PC-9 (cell line): ENCODE measurements at regions not wholly inside any gene's neighbourhood (a gene's known extent, or its start where the extent isn't known, plus 50 kb on each side); places are given as distances from the start of the nearest gene placed in this dataset.
"Not testable (repeated sequence)": the region's sequence is repeated elsewhere in the genome, so short reads cannot be mapped to it uniquely, and the experiment has no call there.

Experiments
- BruUV-seq: library from RNA; stranded (reverse); fragments of 400-500 nt; replicated peaks from 2 replicates; lab custom pipeline; 2021; lab: Mats Ljungman, UMichigan
- CTCF ChIA-PET: fragments of 300-600 bp; sonication (Branson Sonifier 250); formaldehyde crosslinking; loops from one replicate; lab custom pipeline; 2022; ENCODE audit warnings: antibody characterized with exemption; lab: Charles Lee
- POLR2A ChIA-PET: fragments of 300-600 bp; sonication (Branson Sonifier 250); formaldehyde crosslinking; loops from one replicate; lab custom pipeline; 2022; ENCODE audit warnings: antibody characterized with exemption; ENCODE audit not compliant: unreplicated experiment; lab: Charles Lee
- DNase-seq, 2 experiments: peaks; one replicate each; pipeline versions ENCODE4 v3.0.0 to v3.0.0-alpha.2; 2015 to 2022; ENCODE audit warnings: mixed read lengths in 1 of 2
- H2AFZ ChIP-seq: fragments of 200-600 bp; sonication (generic); 2 replicates; pipeline ENCODE4 v1.8.1; 2017; ENCODE audit warnings: antibody characterized with exemption
- H3F3A ChIP-seq: fragments of 200-600 bp; sonication (generic); 2 replicates; pipeline ENCODE4 v1.8.1; 2017; ENCODE audit warnings: antibody characterized with exemption, mild to moderate bottlenecking, low read depth; ENCODE audit not compliant: insufficient read depth
- H3K27ac ChIP-seq: fragments of 200-600 bp; sonication (generic); 2 replicates; pipeline ENCODE4 v1.6.1; 2016; ENCODE audit warnings: mixed run types
- H3K27me3 ChIP-seq: fragments of 200-600 bp; sonication (generic); 2 replicates; pipeline ENCODE4 v1.6.1; 2016; ENCODE audit warnings: low read depth, mixed run types; ENCODE audit not compliant: insufficient read depth
- H3K36me3 ChIP-seq: fragments of 200-600 bp; sonication (generic); 2 replicates; pipeline ENCODE4 v1.6.1; 2016; ENCODE audit warnings: low read depth, mixed run types
- H3K4me1 ChIP-seq: fragments of 200-600 bp; sonication (generic); replicated peaks from 2 replicates; pipeline ENCODE4 v1.6.1; 2016; ENCODE audit warnings: mixed run types; ENCODE audit not compliant: insufficient read depth
- H3K4me2 ChIP-seq: fragments of 200-600 bp; sonication (generic); 2 replicates; pipeline ENCODE4 v1.6.1; 2017; ENCODE audit warnings: mixed run types
- H3K4me3 ChIP-seq: fragments of 200-600 bp; sonication (generic); 2 replicates; pipeline ENCODE4 v1.6.1; 2016; ENCODE audit warnings: mixed run types
- H3K79me2 ChIP-seq: fragments of 200-600 bp; sonication (generic); 2 replicates; pipeline ENCODE4 v1.6.1; 2017; ENCODE audit warnings: low read depth, mixed run types
- H3K9me2 ChIP-seq: fragments of 200-600 bp; sonication (generic); 2 replicates; pipeline ENCODE4 v1.8.1; 2017; ENCODE audit warnings: mild to moderate bottlenecking; ENCODE audit not compliant: insufficient read depth
- H3K9me3 ChIP-seq: fragments of 200-600 bp; sonication (generic); 2 replicates; pipeline ENCODE4 v1.8.1; 2016; ENCODE audit warnings: low read depth; ENCODE audit not compliant: insufficient read depth
- H4K20me1 ChIP-seq: fragments of 200-600 bp; sonication (generic); 2 replicates; pipeline ENCODE4 v1.8.1; 2017; ENCODE audit not compliant: insufficient read depth
- CTCF ChIP-seq: fragments of 200-600 bp; sonication (generic); conservative IDR thresholded peaks from 2 replicates; pipeline ENCODE4 v1.6.1; 2017; ENCODE audit warnings: mixed run types, antibody characterized with exemption, mild to moderate bottlenecking, moderate library complexity
- EZH2 ChIP-seq: fragments of 200-600 bp; sonication (generic); IDR thresholded peaks from 2 replicates; pipeline ENCODE4 v1.8.0; 2017; ENCODE audit warnings: antibody characterized with exemption, low read depth
- intact Hi-C: fragments of 100-400 bp; cut with micrococcal nuclease; formaldehyde crosslinking; loops from one replicate; pipeline ENCODE4 v1.10.0; 2022; ENCODE audit not compliant: unreplicated experiment

- intact Hi-C loops, BruUV-seq, H3K9me2 ChIP-seq, H4K20me1 ChIP-seq, CTCF ChIA-PET, H3K4me3 ChIP-seq, H3K79me2 ChIP-seq, POLR2A ChIA-PET, DNase-seq, H3K27me3 ChIP-seq, H2AFZ ChIP-seq, H3K4me2 ChIP-seq, H3K9me3 ChIP-seq, H3K27ac ChIP-seq, H3K36me3 ChIP-seq: not testable (repeated sequence)
- peaks cover 24% of the 10 kb centered on the region for H3K4me1 ChIP-seq
- peaks cover 16% of the 10 kb centered on the region for H3F3A ChIP-seq
Observed at GRCh38 chr7:16266470-16266869, 154.9 kb downstream of the CRPPA start.

- ChIA-PET POLR2A (no interaction called here), CTCF (no interaction called here)
- H3K79me2 ChIP-seq = no peaks in the 10 kb centered on the region
- peaks cover 24% of the 10 kb centered on the region for H3K4me1 ChIP-seq
- H3K27ac ChIP-seq = no peak overlapping the region
- H4K20me1 ChIP-seq = no peaks in the 10 kb centered on the region
- no peak overlapping the region for H2AFZ ChIP-seq
- H3K9me3 ChIP-seq = peaks cover 7% of the 10 kb centered on the region; the same call in 1 of the 2 replicates
- BruUV-seq = no TSS peak
- no peak overlapping the region for H3K4me2 ChIP-seq
- H3K36me3 ChIP-seq = no peaks in the 10 kb centered on the region
- H3F3A ChIP-seq = peaks cover 16% of the 10 kb centered on the region
- no peaks in the 10 kb centered on the region for H3K9me2 ChIP-seq
- H3K4me3 ChIP-seq = no peak overlapping the region
- H3K27me3 ChIP-seq = no peaks in the 10 kb centered on the region
- no peak for DNase-seq
- TF ChIP-seq CTCF (no peak), EZH2 (no peak)
- intact Hi-C loops = no loop called here
Observed at GRCh38 chr7:16265863-16266458, 155.4 kb downstream of the CRPPA start.

GRCh38 chr7:16264823-16265804 is 156.2 kb downstream of the CRPPA start:
- Histone ChIP-seq H3K27me3 (no peaks in the 10 kb centered on the region), H3K4me1 (peaks cover 24% of the 10 kb centered on the region), H3K9me3 (peaks cover 7% of the 10 kb centered on the region; the same call in 1 of the 2 replicates), H3K27ac (no peak overlapping the region), H2AFZ (no peak overlapping the region), H3K4me2 (no peak overlapping the region), H3F3A (peaks cover 16% of the 10 kb centered on the region), H4K20me1 (no peaks in the 10 kb centered on the region), H3K36me3 (no peaks in the 10 kb centered on the region), H3K9me2 (no peaks in the 10 kb centered on the region), H3K79me2 (no peaks in the 10 kb centered on the region), H3K4me3 (no peak overlapping the region)
- TF ChIP-seq CTCF = no peak
- no peak for TF ChIP-seq EZH2
- DNase-seq = no peak
- POLR2A ChIA-PET = no interaction called here
- BruUV-seq = no TSS peak
- intact Hi-C loops = no loop called here
- CTCF ChIA-PET = interaction anchor here (0.6 kb wide), 1 partner anchor 54 kb away, joined by 3 read pairs; no protein-coding TSS in a partner anchor
